ENCODE measurements at regions not wholly inside any gene's neighbourhood (a gene's known extent, or its start where the extent isn't known, plus 50 kb on each side); places are given as distances from the start of the nearest gene placed in this dataset.

DNA sequence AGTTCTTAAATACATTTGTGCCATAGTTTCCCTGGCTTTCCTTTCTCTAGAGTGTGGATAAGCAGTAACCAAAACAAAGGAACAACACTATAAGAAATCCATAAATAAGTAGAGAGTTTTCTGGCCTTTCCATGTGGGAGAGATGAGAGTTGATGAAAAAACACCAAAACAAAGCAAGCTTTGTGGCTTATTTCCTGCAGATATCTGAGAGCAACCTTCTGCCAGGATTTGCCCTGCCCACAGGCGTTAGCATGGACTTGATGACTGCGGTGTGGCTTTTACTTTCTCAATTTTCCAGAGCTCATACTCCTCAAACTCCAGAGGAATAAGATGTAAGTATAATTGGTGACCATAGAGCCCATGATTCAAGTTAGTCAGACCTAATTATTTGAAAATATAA lies 194.9 kb downstream of the RAP2B start:
- TF ChIP-seq, protein P1, sequence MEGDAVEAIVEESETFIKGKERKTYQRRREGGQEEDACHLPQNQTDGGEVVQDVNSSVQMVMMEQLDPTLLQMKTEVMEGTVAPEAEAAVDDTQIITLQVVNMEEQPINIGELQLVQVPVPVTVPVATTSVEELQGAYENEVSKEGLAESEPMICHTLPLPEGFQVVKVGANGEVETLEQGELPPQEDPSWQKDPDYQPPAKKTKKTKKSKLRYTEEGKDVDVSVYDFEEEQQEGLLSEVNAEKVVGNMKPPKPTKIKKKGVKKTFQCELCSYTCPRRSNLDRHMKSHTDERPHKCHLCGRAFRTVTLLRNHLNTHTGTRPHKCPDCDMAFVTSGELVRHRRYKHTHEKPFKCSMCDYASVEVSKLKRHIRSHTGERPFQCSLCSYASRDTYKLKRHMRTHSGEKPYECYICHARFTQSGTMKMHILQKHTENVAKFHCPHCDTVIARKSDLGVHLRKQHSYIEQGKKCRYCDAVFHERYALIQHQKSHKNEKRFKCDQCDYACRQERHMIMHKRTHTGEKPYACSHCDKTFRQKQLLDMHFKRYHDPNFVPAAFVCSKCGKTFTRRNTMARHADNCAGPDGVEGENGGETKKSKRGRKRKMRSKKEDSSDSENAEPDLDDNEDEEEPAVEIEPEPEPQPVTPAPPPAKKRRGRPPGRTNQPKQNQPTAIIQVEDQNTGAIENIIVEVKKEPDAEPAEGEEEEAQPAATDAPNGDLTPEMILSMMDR (IDR thresholded peaks at IDR 0.05): no peak
- TF ChIP-seq POLR2AphosphoS5 (IDR thresholded peaks at IDR 0.05): no peak

Data from suprapubic skin (tissue), 3 donors.